Heart left ventricle (tissue), 13 donors: ENCODE measurements at regions not wholly inside any gene's neighbourhood (a gene's known extent, or its start where the extent isn't known, plus 50 kb on each side); places are given as distances from the start of the nearest gene placed in this dataset.
"Not testable (repeated sequence)": the region's sequence is repeated elsewhere in the genome, so short reads cannot be mapped to it uniquely, and the experiment has no call there.

Source experiments
- CTCF ChIP-seq, 12 donors: fragments of 200-600 bp; sonication (generic) in 4 of 12; IDR thresholded peaks; one replicate each; pipeline versions ENCODE4 v1.5.0 to v1.8.0; 2018 to 2022; ENCODE audit warnings: antibody characterized with exemption in 12 of 12, mild to moderate bottlenecking in 5 of 12
- POLR2A ChIP-seq, 2 donors: fragments of 450-650 bp; IDR thresholded peaks; one replicate each; pipeline ENCODE4 v1.6.1; 2017; ENCODE audit warnings: antibody characterized with exemption in 2 of 2, mild to moderate bottlenecking in 2 of 2, moderate library complexity in 2 of 2
- donor health status: ischemic (EF 13 %, LVEDD 7.1; RV severe dilation, severe dysfunction).
- donor health status: DM: no; HTN: yes; CAD: no.
- donor health status: DM: no; HTN: no; CAD: no.
- donor health status: ischemic (EF 25% LVEDD 6.9; RV normal size, moderate dysfunction).
- donor health status: ischemic (EF 25% LVEDD 5.7; RV mildly dilated, moderate dysfunction).
- donor health status: ischemic (EF 35%, LVEDD 5.7; RV mildly dilated, moderate dysfunction).
- donor health status: nonischemic (EF 11% LVEDD 7.7; RV severe dilation, severe dysfunction).
- donor health status: DM: yes; HTN: yes; CAD: no.
- donor health status: PGD.
- donor health status: ischemic (EF 29% LVEDD 5.4; RV normal size, mild dysfunction).
- donor health status: nonischemic (EF 23%, LVEDD 6.1; RV moderate dilation, normal function).

GRCh38 chr2:89830341-89831218 is 1139.1 kb downstream of the RPIA start:
- not testable (repeated sequence) for TF ChIP-seq CTCF, POLR2A (IDR thresholded peaks at IDR 0.05)
